ENCODE measurements at regions not wholly inside any gene's neighbourhood (a gene's known extent, or its start where the extent isn't known, plus 50 kb on each side); places are given as distances from the start of the nearest gene placed in this dataset.

DNA sequence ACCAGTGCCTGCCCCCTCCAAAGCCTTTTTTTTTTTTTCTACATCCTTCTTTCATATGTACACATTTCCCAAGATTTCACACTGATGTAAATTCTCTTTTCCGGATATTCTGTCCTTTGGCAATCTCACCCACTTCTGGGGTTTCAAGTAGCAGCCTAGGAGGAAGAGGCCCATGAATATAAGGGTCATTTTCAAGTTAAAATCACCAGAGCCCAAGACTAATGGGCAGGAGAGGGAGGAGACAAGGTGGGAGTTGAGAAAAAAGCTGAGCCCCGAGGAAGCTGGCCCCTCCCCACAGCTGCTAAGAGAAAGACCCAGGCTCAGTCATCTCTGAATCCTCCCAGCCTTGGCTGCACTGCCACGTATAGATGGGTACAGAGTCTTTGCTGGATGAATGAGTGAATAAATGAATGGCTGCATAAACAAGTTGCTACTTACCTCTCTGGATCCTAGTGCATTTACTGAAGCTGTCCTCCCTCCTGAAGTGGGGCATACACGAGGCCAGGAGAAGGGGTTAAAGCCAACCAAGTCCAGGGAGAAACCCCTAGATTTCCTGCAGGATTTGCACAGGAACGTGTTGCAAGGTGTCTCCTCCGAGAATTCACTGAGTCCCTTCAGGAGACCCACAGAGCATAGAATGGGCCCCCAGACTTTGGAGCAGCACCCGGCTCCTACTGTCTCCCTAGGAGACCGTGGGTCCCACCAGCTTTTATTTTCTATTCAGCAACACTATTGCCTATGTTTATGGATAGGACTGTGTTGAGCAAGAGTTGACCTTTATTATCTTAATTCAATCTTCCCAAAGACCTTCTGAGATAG is 100.8 kb upstream of the LIPC start:
- DNase-seq: no peak

- DNase-seq: no peak
Measured at GRCh38 chr15:58331560-58331912, 100.3 kb upstream of the LIPC start.

DNA sequence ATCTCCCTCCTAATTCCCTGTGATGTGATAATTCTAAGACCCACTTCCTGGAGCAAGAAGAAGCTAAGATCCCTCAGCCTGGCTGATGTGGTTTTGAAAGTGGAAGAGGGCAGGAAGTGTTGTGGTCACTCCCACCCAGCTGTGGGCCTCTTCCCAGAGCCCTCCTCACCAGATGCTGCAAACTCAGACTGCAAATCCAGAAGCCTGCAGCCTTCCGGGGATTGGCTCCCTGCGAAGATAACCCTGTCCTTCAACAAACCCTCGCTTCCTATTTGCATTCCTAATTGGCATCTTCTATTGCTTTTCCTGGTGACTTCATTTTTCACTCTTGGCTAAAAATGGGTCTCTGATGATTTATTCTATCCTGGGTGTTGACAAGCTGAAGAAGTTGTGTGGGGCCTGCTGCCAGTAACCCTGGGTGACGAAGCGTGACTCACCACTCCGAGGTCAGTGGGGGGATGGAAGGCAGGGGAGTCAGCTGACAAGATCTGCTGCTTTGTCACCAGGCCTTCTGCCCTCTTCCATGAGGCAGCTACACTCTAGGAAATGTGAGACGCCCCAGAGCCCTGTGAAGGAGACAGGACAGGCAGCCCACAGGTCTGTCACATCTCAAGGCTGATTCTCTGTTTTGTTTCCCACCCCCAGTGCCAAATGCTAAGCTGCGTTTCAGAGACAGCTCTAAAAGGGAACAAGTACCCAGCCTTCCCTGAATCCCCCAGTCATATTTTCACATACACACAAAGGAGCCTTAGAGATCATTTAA is 99.7 kb upstream of the LIPC start:
- peak; percentile 42 for DNase-seq

DNA sequence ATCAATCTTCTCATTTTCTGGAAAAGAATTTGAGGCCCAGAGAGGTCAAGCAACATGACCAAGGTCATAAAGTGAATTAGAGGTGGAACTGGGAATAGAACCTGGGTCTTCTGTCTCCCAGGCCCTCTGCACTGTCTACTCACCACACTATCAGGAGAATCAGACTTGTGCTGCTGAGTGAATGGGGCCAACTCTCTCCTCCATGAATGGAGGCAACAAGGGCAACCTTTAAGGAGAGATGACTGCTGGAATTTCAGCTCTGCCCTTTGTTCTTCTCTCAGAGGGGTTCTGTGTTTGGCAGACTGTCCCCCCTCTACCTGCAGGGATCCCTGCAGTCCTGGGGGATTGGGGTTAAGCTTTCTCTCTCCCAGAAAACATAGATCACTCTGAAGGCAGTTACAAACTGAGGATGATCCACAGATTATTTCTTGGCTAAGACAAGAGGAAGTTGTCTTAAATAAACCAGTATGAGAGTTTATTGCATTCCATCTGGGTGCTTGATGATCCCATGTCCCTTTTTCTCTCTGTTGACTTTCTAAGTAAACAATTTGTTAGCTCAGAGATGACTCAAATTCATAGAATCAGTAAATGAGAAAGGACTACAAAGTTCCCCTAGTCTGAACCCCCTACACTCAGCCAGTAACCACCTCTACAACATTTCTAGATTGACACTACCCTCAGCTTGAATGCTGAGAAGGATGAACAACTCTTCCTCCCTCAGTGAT is 99.0 kb upstream of the LIPC start:
- DNase-seq: no peak

DNA sequence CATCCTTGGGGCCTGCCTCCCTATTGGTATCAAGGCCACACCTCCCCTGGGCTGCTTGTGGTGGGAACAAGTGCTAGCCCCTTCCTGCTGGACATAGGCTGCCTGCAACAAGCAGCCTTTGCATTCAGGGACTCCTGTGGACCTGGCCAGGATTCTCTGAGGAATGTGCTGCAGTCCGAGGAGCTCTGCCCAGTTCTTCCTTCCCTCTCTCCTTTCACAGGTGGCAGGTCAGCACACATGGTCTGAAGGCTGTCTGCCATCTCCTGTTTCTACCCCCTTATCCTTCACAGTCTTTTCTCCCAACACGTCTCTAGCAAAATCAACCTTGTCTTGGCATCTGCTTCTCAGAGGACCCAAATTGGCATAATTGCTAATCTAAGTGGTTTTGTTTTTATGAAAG is 97.0 kb upstream of the LIPC start:
- DNase-seq: no peak

DNA sequence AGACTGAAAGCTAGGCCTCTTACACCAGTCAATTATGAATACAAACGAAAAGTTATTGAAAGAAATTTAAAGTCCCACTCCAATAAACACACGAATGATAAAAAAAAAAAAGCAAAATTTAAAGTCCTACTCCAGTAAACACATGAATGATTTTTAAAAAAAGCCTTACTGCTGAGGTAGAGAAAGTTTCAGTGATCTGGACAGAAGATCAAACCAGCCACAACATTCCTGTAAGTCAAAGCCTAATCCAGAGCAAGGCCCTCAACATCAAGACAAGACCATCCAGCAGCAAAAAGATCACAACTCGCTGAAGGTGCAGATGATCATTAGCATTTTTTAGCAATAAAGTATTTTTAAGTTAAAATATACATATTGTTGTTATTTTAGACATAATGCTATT is 95.6 kb upstream of the LIPC start:
- no peak for DNase-seq

- DNase-seq: no peak
Measured at GRCh38 chr15:58340176-58340575, 91.6 kb upstream of the LIPC start.

DNA sequence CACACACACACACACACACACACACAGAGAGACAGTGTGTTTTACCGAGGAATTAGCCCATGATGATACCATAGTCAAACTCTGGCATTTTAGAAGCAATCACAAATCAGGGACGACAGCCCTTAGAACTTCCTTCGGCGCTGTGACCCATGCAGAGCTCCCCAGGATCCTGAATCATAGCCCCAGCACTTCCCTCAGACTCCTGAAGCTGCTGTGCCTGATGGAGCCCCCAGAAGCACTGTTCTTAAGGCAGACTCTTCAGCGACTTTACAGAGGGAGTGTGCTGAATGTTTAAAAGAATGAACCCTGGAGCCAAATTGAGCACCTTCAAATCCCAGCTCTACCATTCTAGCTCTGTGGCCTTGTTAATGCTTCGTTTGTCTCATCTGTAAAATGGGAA is 89.3 kb upstream of the LIPC start:
- no peak for DNase-seq

- no peak for DNase-seq
Measured at GRCh38 chr15:58344213-58345070, 87.3 kb upstream of the LIPC start.

GRCh38 chr15:58346361-58346760 is 85.4 kb upstream of the LIPC start:
- no peak for DNase-seq

DNA sequence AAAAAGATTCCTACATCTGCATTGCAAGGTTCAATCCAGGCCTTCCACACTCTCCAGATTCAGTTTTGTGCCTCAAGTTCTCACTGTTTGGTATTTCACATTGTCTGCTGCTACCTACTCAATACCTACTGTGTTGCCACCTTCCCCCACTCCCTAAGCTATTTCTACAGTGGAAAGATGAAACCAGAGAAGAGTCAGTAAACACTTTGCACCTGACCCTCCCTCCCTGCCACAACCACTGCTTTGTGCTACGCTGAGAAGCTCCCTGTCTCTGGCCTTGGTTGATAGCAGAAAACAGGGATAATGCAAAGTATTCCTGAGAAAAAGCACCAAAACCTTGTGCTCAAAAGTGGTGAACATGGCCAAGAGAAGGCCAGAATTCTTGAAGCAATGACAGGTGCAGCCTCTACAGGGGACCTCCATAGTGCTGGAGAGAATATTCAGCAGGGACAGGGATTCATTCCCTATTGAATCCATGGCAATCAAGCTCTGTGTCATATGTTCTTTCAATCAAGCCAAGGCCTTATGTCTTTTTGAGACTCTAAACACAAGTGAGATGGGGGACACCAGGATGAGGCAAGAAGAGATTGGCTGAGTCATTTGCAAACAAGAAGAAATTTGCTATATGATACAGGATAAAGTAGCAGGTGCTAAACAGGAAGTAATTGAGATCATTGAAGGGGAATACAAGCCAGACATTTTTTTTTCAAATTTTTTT is 83.5 kb upstream of the LIPC start:
- peak; percentile 26 for DNase-seq

- no peak for DNase-seq
Measured at GRCh38 chr15:58352026-58352929, 79.5 kb upstream of the LIPC start.

DNA sequence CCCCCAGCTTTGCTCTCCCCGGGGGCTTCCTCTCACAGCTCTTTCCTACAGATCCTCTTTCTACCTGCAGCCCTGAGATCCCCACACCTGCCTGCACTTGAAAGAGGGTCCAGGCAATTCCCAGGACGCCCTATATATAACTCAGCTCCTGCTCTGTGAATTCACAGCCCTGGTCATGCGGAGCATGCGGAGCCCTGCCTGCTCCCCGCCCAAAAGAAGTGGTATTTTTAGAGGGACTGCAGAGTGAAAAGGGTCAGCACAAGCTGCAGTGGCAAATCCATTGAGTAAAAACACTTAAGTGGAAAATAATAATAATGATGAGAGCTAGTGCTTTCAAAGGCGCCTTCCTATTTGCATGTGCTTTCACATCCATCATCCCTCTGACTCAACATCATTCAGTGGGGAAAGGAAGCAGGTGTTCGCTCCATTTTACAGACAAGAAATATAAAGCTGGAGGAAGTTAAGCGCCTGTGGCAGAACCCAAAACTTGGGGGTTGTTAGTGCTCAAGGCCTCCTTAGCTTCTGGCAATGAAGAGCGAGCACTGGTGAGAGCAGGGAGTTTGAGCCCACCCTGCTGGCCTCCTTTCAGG is 76.3 kb upstream of the LIPC start:
- DNase-seq: no peak

DNA sequence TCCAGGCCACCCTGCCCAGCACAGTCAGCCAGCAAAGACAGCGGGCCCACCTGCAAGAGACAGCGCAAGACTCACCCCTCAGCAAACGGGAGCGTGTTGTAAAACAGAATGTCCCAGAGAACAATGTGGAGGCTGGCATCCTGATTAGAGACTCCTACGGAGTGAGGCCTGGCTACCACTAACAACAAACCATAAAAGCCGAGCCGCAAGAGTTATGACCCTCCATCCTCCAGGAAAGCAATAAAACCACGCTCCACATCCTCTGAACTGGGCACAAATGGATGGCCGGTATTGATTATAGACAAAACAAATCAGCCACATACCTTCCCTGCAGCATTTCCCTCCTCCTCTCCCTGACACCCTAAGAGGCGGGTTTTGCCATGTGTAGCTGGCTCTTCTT is 75.8 kb upstream of the LIPC start:
- DNase-seq: no peak

GRCh38 chr15:58357529-58358476 is 74.0 kb upstream of the LIPC start:
- DNase-seq: no peak

DNA sequence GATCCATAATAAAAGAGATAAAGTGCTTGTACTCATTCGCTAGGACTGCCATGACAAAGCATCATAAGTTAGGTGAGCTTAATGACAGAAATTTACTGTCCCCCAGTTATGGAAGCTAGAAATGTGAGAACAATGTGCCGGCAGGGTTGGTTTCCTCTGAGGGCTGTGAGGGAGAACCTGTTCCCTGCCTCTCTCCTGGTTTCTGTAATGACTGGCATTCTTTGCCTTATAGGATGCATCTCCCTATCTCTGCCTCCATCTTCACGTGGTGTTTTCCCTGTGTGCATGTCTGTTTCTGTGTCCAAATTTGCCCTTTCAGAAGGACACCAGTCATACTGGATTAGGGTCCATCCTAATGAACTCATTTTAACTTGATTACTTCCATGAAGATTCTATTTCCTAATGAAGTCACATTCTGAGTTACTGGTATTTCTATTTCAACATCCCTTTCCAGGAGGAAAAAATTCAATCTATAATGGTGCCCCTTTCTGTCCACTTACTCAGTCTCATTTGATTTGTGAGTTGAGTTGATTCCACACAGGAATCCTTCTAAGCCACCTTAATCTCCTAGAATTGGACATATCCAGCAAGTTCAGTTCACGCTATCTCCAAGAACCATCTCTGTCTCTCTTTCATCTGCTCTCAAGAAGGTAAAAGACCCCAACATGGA is 71.2 kb upstream of the LIPC start:
- no peak for DNase-seq

- no peak for DNase-seq
Measured at GRCh38 chr15:58361273-58361759, 70.5 kb upstream of the LIPC start.

GRCh38 chr15:58362262-58362922 is 69.4 kb upstream of the LIPC start:
- no peak for DNase-seq

Data from NCI-H146 (cell line).